ENCODE measurements at regions not wholly inside any gene's neighbourhood (a gene's known extent, or its start where the extent isn't known, plus 50 kb on each side); places are given as distances from the start of the nearest gene placed in this dataset.

DNA sequence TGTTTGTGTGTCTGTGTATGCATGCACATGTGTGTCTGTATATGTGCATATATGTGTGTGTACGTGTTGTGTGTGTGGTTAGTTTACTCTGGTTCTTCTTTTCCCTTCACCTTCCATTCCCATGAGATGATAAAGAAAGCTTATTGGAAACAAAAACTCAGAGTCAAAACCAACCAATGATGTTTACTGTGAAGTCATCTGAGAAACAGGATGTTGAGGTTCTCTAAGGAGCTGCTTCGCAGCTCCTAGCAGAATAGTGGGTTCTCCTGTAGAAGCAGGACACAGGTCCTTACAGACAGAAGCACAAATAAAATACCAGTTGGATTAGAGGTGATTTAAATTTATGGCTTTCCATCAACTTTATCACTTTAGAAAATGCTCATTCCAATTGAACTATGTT, 256.1 kb upstream of the PLET1 start:
- TF ChIP-seq POLR2A (IDR thresholded peaks at IDR 0.05) = no peak
- TF ChIP-seq, protein P1, sequence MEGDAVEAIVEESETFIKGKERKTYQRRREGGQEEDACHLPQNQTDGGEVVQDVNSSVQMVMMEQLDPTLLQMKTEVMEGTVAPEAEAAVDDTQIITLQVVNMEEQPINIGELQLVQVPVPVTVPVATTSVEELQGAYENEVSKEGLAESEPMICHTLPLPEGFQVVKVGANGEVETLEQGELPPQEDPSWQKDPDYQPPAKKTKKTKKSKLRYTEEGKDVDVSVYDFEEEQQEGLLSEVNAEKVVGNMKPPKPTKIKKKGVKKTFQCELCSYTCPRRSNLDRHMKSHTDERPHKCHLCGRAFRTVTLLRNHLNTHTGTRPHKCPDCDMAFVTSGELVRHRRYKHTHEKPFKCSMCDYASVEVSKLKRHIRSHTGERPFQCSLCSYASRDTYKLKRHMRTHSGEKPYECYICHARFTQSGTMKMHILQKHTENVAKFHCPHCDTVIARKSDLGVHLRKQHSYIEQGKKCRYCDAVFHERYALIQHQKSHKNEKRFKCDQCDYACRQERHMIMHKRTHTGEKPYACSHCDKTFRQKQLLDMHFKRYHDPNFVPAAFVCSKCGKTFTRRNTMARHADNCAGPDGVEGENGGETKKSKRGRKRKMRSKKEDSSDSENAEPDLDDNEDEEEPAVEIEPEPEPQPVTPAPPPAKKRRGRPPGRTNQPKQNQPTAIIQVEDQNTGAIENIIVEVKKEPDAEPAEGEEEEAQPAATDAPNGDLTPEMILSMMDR (IDR thresholded peaks at IDR 0.05) = no peak
